ENCODE measurements at regions not wholly inside any gene's neighbourhood (a gene's known extent, or its start where the extent isn't known, plus 50 kb on each side); places are given as distances from the start of the nearest gene placed in this dataset.

DNA sequence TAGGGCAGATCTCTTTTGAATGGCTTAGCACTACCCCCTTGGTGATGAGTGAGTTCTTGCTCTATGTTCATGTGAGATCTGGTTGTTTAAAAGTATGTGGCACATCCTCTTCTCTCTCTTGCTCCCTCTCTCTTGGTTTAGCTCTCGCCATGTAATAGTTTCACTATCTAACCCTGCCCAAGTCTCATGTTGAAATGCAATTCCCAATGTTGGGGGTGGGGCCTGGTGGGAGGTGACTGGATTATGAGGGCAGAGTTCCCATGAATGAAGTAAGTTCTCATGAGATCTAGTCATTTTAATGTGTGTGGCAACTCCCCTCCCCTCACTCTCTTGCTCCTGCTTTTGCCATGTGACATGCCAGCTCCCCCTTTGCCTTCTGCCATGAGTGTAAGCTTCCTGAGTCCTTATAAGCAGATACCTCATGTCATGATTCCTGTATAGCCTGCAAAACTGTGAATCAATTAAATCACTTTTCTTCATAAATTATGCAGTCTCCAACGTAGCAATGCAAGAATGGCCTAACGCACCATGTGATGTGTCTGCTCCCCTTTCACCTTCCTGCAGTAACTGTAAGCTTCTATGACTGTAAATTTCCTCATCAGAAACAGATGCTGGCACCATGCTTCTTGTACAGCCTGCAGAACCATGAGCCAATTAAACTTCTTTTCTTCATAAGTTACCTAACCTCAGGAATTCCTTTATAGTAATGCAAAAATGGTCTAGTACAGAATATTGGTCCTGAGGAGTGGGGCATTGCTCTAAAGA lies 74.8 kb upstream of the KCNH8 start:
- 55 to 73% (median 66%) methylated on average over 3 of the region's 3 CpGs for WGBS, 4 donors
- intact Hi-C loops (cut with DNase I), result no loop called here
- TF ChIP-seq, protein P1, sequence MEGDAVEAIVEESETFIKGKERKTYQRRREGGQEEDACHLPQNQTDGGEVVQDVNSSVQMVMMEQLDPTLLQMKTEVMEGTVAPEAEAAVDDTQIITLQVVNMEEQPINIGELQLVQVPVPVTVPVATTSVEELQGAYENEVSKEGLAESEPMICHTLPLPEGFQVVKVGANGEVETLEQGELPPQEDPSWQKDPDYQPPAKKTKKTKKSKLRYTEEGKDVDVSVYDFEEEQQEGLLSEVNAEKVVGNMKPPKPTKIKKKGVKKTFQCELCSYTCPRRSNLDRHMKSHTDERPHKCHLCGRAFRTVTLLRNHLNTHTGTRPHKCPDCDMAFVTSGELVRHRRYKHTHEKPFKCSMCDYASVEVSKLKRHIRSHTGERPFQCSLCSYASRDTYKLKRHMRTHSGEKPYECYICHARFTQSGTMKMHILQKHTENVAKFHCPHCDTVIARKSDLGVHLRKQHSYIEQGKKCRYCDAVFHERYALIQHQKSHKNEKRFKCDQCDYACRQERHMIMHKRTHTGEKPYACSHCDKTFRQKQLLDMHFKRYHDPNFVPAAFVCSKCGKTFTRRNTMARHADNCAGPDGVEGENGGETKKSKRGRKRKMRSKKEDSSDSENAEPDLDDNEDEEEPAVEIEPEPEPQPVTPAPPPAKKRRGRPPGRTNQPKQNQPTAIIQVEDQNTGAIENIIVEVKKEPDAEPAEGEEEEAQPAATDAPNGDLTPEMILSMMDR (IDR thresholded peaks at IDR 0.05), result no peak
- TF ChIP-seq POLR2A (IDR thresholded peaks at IDR 0.05), result no peak
- Histone ChIP-seq H3K27ac (no peak overlapping the region), H3K9me3 (replicated peaks in 1 of 3) (no peaks in the 10 kb centered on the region), H3K27me3 (no peaks in the 10 kb centered on the region), H3K36me3 (replicated peaks in 1 of 2) (no peaks in the 10 kb centered on the region), H3K4me1 (replicated peaks in 1 of 2) (no peaks in the 10 kb centered on the region), H3K4me3 (no peak overlapping the region)
- DNase-seq, result no peak

DNA sequence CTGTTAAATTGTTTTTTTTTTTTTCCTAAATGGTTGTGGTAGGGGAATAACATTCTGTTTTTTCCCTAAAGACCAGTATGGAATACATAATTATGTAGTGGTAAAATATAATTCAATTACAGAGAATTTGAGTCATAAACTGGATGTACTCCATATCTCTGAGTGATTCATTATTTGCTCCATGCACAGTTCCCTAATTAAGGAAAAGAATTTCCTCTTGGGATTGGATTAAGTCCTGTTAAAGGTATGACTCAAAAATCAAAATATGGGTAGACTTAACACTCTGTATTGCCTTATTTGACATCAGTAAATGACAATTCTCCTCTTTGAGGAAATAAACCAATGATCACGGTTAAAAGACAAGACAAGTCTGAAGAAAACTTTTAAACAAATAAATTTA lies 78.0 kb upstream of the KCNH8 start:
- Histone ChIP-seq H3K4me1 (replicated peaks in 1 of 2) (no peaks in the 10 kb centered on the region), H3K9me3 (replicated peaks in 1 of 3) (no peaks in the 10 kb centered on the region), H3K4me3 (no peak overlapping the region), H3K36me3 (replicated peaks in 1 of 2) (no peaks in the 10 kb centered on the region), H3K27me3 (no peaks in the 10 kb centered on the region), H3K27ac (no peak overlapping the region)
- DNase-seq, result no peak
- intact Hi-C loops (cut with DNase I), result no loop called here
- TF ChIP-seq POLR2A (IDR thresholded peaks at IDR 0.05), result no peak
- TF ChIP-seq, protein P1 (IDR thresholded peaks at IDR 0.05), result no peak
- 74 to 87% (median 81%) methylated on average over 1 of the region's 1 CpG for WGBS, 4 donors

DNA sequence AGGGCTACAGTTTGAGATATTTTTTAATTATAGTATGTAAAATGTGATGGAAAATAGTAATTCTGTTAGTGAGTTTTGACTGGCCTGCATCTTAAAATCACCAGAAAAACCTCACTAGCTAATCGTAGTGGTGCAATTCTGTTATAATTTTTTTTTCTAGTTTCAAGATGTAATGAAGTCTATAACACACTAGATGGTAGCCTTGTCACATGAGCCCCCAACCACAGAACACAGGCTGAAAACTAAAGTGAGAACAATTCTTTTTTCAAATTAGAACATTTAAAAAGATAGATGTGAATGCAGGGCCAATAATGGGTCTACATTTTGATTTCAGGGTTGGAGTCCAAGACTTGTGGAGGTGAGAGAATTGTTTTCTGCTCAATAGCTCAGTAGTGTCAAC lies 83.3 kb upstream of the KCNH8 start:
- TF ChIP-seq, protein P1 (IDR thresholded peaks at IDR 0.05), result peak in 5 of 6 experiments; percentile 24 to 60 (median 48)
- TF ChIP-seq POLR2A (IDR thresholded peaks at IDR 0.05), result no peak
- Histone ChIP-seq H3K4me1 (replicated peaks in 1 of 2) (no peaks in the 10 kb centered on the region), H3K9me3 (replicated peaks in 1 of 3) (no peaks in the 10 kb centered on the region), H3K36me3 (replicated peaks in 1 of 2) (no peaks in the 10 kb centered on the region), H3K4me3 (no peak overlapping the region), H3K27ac (no peak overlapping the region), H3K27me3 (no peaks in the 10 kb centered on the region)
- peak in 1 of 7 donors; percentile 23 for DNase-seq
- 11 to 20% (median 13%) methylated on average over 1 of the region's 1 CpG for WGBS, 4 donors
- intact Hi-C loops (cut with DNase I), result loop anchor here in 1 of 2 donors (10.0 kb wide), 1 partner anchor 480 kb away; no protein-coding TSS in a partner anchor

DNA sequence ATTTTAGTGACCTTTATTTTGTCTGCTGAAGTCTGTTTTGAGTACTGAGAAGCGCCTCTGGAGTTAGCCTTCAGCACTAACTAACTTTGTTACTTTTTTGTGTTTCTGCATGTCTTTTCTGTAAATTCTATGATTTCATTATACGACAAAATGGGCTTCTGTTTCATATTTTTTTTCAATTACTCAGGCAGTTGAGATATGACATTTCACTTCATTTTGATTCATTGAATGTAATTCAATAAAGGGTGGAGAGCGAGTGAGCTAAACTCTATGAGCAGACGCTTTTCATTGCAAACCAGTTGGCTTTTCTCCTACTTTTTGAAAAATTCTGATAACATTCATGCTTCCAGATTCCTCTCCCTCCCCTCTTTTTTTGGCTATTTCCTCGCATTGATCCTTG lies 84.4 kb upstream of the KCNH8 start:
- no peak overlapping the region for H3K4me3 ChIP-seq
- WGBS, 4 donors, result 63 to 73% (median 67%) methylated on average over 5 of the region's 5 CpGs
- intact Hi-C loops (cut with DNase I), result loop anchor here in 1 of 2 donors (10.0 kb wide), 1 partner anchor 481 kb away; no protein-coding TSS in a partner anchor
- H3K9me3 ChIP-seq (replicated peaks in 1 of 3), result no peaks in the 10 kb centered on the region
- H3K4me1 ChIP-seq (replicated peaks in 1 of 2), result no peaks in the 10 kb centered on the region
- no peaks in the 10 kb centered on the region for H3K36me3 ChIP-seq (replicated peaks in 1 of 2)
- DNase-seq, result no peak
- TF ChIP-seq, protein P1 (IDR thresholded peaks at IDR 0.05), result no peak
- TF ChIP-seq POLR2A (IDR thresholded peaks at IDR 0.05), result no peak
- no peak overlapping the region for H3K27ac ChIP-seq
- H3K27me3 ChIP-seq, result no peaks in the 10 kb centered on the region

Data from adrenal gland (tissue), 9 donors.